ENCODE measurements at regions not wholly inside any gene's neighbourhood (a gene's known extent, or its start where the extent isn't known, plus 50 kb on each side); places are given as distances from the start of the nearest gene placed in this dataset.
"Not testable (repeated sequence)": the region's sequence is repeated elsewhere in the genome, so short reads cannot be mapped to it uniquely, and the experiment has no call there.

- peak; percentile 1 for DNase-seq (ENCODE audit: low read depth)
Measured at GRCh38 chr5:153276151-153276550, 214.3 kb upstream of the GRIA1 start.

GRCh38 chr5:153296251-153296844 is 194.1 kb upstream of the GRIA1 start:
- DNase-seq (ENCODE audit: low read depth); H3K4me3 ChIP-seq (ENCODE audit: low read depth, low read length): not testable (repeated sequence)

More at GRCh38 chr5:153276151-153276550, 214.3 kb upstream of the GRIA1 start:
- no peak overlapping the region for H3K4me3 ChIP-seq (ENCODE audit: low read depth, low read length)

GRCh38 chr5:153299891-153300290 is 190.6 kb upstream of the GRIA1 start:
- no peak for DNase-seq (ENCODE audit: low read depth)
- no peak overlapping the region for H3K4me3 ChIP-seq (ENCODE audit: low read depth, low read length)

- no peak for DNase-seq (ENCODE audit: low read depth)
- H3K4me3 ChIP-seq (ENCODE audit: low read depth, low read length) = no peak overlapping the region
Measured at GRCh38 chr5:153308282-153308681, 182.2 kb upstream of the GRIA1 start.

- no peak overlapping the region for H3K4me3 ChIP-seq (ENCODE audit: low read depth, low read length)
- DNase-seq (ENCODE audit: low read depth) = no peak
Measured at GRCh38 chr5:153318556-153318955, 171.9 kb upstream of the GRIA1 start.

GRCh38 chr5:153321478-153321877 is 169.0 kb upstream of the GRIA1 start:
- no peak for DNase-seq (ENCODE audit: low read depth)
- H3K4me3 ChIP-seq (ENCODE audit: low read depth, low read length) = no peak overlapping the region

- no peak overlapping the region for H3K4me3 ChIP-seq (ENCODE audit: low read depth, low read length)
- no peak for DNase-seq (ENCODE audit: low read depth)
Measured at GRCh38 chr5:153340139-153340538, 150.3 kb upstream of the GRIA1 start.

GRCh38 chr5:153340738-153341137 is 149.7 kb upstream of the GRIA1 start:
- DNase-seq (ENCODE audit: low read depth) = no peak
- H3K4me3 ChIP-seq (ENCODE audit: low read depth, low read length) = no peak overlapping the region

- DNase-seq (ENCODE audit: low read depth) = no peak
- H3K4me3 ChIP-seq (ENCODE audit: low read depth, low read length) = no peak overlapping the region
Measured at GRCh38 chr5:153342487-153342886, 148.0 kb upstream of the GRIA1 start.

GRCh38 chr5:153347611-153348010 is 142.9 kb upstream of the GRIA1 start:
- no peak overlapping the region for H3K4me3 ChIP-seq (ENCODE audit: low read depth, low read length)
- DNase-seq (ENCODE audit: low read depth) = no peak

GRCh38 chr5:153350175-153350883 is 140.1 kb upstream of the GRIA1 start:
- no peak for DNase-seq (ENCODE audit: low read depth)
- H3K4me3 ChIP-seq (ENCODE audit: low read depth, low read length) = no peak overlapping the region

- no peak overlapping the region for H3K4me3 ChIP-seq (ENCODE audit: low read depth, low read length)
- peak; percentile 14 for DNase-seq (ENCODE audit: low read depth)
Measured at GRCh38 chr5:153352685-153353219, 137.7 kb upstream of the GRIA1 start.

- no peak for DNase-seq (ENCODE audit: low read depth)
- no peak overlapping the region for H3K4me3 ChIP-seq (ENCODE audit: low read depth, low read length)
Measured at GRCh38 chr5:153357493-153358112, 132.9 kb upstream of the GRIA1 start.

GRCh38 chr5:153358315-153358976 is 132.0 kb upstream of the GRIA1 start:
- no peak for DNase-seq (ENCODE audit: low read depth)
- H3K4me3 ChIP-seq (ENCODE audit: low read depth, low read length) = no peak overlapping the region

GRCh38 chr5:153360860-153361259 is 129.6 kb upstream of the GRIA1 start:
- H3K4me3 ChIP-seq (ENCODE audit: low read depth, low read length) = no peak overlapping the region
- DNase-seq (ENCODE audit: low read depth) = no peak

- no peak overlapping the region for H3K4me3 ChIP-seq (ENCODE audit: low read depth, low read length)
- DNase-seq (ENCODE audit: low read depth) = no peak
Measured at GRCh38 chr5:153361735-153362409, 128.6 kb upstream of the GRIA1 start.

- H3K4me3 ChIP-seq (ENCODE audit: low read depth, low read length) = no peak overlapping the region
- no peak for DNase-seq (ENCODE audit: low read depth)
Measured at GRCh38 chr5:153365547-153365946, 124.9 kb upstream of the GRIA1 start.

GRCh38 chr5:153367466-153367865 is 123.0 kb upstream of the GRIA1 start:
- no peak for DNase-seq (ENCODE audit: low read depth)
- no peak overlapping the region for H3K4me3 ChIP-seq (ENCODE audit: low read depth, low read length)

GRCh38 chr5:153372425-153373129 is 117.9 kb upstream of the GRIA1 start:
- DNase-seq (ENCODE audit: low read depth) = no peak
- H3K4me3 ChIP-seq (ENCODE audit: low read depth, low read length) = no peak overlapping the region

All from skeletal muscle cell (primary cell).